Fibroblast of lung (primary cell): ENCODE measurements at regions not wholly inside any gene's neighbourhood (a gene's known extent, or its start where the extent isn't known, plus 50 kb on each side); places are given as distances from the start of the nearest gene placed in this dataset.

Source experiments
- DNase-seq, 2 donors: peaks; one replicate each; pipeline versions ENCODE4 v3.0.0 to v3.0.0-alpha.2; 2010; ENCODE audit warnings: low read depth in 2 of 2
- H2AFZ ChIP-seq: 2 replicates; pipeline ENCODE4 v1.5.1; 2012; ENCODE audit warnings: low read length, control low read depth, inconsistent platforms
- H3K27ac ChIP-seq: 2 replicates; pipeline ENCODE4 v1.5.1; 2011; ENCODE audit warnings: low read length, control low read depth; ENCODE audit not compliant: insufficient read depth
- H3K27me3 ChIP-seq: 2 replicates; pipeline ENCODE4 v1.5.1; 2011; ENCODE audit warnings: mild to moderate bottlenecking, low read length; ENCODE audit not compliant: control insufficient read depth, insufficient read depth
- H3K36me3 ChIP-seq: 2 replicates; pipeline ENCODE4 v1.5.1; 2011; ENCODE audit warnings: low read length; ENCODE audit not compliant: control insufficient read depth, insufficient read depth
- H3K4me1 ChIP-seq: 2 replicates; pipeline ENCODE4 v1.5.1; 2011; ENCODE audit warnings: low read length; ENCODE audit not compliant: control insufficient read depth, insufficient read depth; ENCODE audit errors: extremely low read depth
- H3K4me2 ChIP-seq: 2 replicates; pipeline ENCODE4 v1.5.1; 2011; ENCODE audit warnings: low read length, control low read depth; ENCODE audit not compliant: insufficient read depth; ENCODE audit errors: extremely low read depth
- H3K4me3 ChIP-seq, 4 experiments: fragments of 200-600 bp in 1 of 4; sonication (generic) in 1 of 4; replicated peaks in 1 of 4; 2 replicates each; pipeline ENCODE4 v1.5.1; 2011 to 2016; ENCODE audit warnings: low read length in 4 of 4, low read depth in 3 of 4, mild to moderate bottlenecking in 3 of 4, control low read depth in 2 of 4, inconsistent platforms in 1 of 4, mixed read lengths in 1 of 4; ENCODE audit not compliant: insufficient read depth in 1 of 4; ENCODE audit errors: control extremely low read depth in 1 of 4
- H3K79me2 ChIP-seq: 2 replicates; pipeline ENCODE4 v1.5.1; 2012; ENCODE audit warnings: mild to moderate bottlenecking, low read length, inconsistent platforms; ENCODE audit not compliant: control insufficient read depth, insufficient read depth
- H3K9ac ChIP-seq: 2 replicates; pipeline ENCODE4 v1.5.1; 2011; ENCODE audit warnings: mild to moderate bottlenecking, low read length, control low read depth; ENCODE audit not compliant: insufficient read depth
- H3K9me3 ChIP-seq: 2 replicates; pipeline ENCODE4 v1.5.1; 2012; ENCODE audit warnings: low read depth, low read length; ENCODE audit not compliant: control insufficient read depth, insufficient read depth
- H4K20me1 ChIP-seq: 2 replicates; pipeline ENCODE4 v1.5.1; 2011; ENCODE audit warnings: low read length; ENCODE audit not compliant: control insufficient read depth, insufficient read depth; ENCODE audit errors: extremely low read depth
- EZH2 ChIP-seq: IDR thresholded peaks from 2 replicates; pipeline ENCODE4 v1.5.1; 2012; ENCODE audit warnings: low read length, control low read depth, mild to moderate bottlenecking; ENCODE audit errors: missing control alignments
- TF ChIP-seq, protein P1 (sequence below), 2 donors: IDR thresholded peaks in 1 of 2; conservative IDR thresholded peaks in 1 of 2; 1 replicate in 1 of 2; 2 replicates in 1 of 2; pipeline ENCODE4 v1.5.1; 2011 to 2012; ENCODE audit warnings: low read length in 2 of 2, control low read depth in 1 of 2, inconsistent platforms in 1 of 2, low read depth in 1 of 2, mild to moderate bottlenecking in 1 of 2

DNA sequence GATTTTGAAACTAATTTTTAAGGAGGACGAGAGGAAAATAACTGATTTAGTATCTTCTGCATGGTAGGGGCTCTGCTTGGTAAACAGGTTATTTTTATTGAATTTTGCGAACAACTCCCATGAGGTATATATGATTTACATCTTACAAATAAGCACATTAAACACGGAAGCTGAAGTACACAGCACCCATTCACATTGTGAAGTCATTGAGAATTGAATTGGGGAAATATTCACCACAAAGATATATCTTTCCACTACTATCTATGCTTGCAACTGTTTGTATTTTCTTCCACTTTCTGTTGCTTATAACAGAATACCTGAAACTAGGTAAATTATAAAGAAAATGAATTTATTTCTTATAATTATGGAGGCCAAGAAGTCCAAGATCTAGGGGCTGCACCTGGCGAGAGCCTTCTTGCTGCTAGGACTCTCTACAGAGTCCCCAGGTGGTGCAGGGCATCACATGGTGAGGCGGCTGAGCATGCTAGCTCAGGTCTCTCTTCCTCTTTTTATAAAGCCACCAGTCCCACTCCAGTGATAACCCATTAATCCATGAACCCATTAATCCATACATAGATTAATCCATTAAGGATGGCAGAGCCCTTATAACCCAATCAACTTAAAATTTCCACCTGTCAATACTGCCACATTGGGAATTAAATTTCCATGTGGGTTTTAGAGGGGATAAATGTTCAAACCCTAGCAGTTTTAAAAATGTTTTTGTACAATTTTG is 79.0 kb upstream of the ZNF608 start:
- H2AFZ ChIP-seq: no peak overlapping the region
- no peaks in the 10 kb centered on the region for H3K79me2 ChIP-seq
- no peak overlapping the region for H3K4me3 ChIP-seq
- no peaks in the 10 kb centered on the region for H4K20me1 ChIP-seq
- H3K36me3 ChIP-seq: no peaks in the 10 kb centered on the region
- H3K4me2 ChIP-seq: no peak overlapping the region
- H3K4me1 ChIP-seq: no peaks in the 10 kb centered on the region
- TF ChIP-seq, protein P1, sequence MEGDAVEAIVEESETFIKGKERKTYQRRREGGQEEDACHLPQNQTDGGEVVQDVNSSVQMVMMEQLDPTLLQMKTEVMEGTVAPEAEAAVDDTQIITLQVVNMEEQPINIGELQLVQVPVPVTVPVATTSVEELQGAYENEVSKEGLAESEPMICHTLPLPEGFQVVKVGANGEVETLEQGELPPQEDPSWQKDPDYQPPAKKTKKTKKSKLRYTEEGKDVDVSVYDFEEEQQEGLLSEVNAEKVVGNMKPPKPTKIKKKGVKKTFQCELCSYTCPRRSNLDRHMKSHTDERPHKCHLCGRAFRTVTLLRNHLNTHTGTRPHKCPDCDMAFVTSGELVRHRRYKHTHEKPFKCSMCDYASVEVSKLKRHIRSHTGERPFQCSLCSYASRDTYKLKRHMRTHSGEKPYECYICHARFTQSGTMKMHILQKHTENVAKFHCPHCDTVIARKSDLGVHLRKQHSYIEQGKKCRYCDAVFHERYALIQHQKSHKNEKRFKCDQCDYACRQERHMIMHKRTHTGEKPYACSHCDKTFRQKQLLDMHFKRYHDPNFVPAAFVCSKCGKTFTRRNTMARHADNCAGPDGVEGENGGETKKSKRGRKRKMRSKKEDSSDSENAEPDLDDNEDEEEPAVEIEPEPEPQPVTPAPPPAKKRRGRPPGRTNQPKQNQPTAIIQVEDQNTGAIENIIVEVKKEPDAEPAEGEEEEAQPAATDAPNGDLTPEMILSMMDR (conservative IDR thresholded peaks at IDR 0.05 in 1 of 2, IDR thresholded peaks at IDR 0.05 in 1 of 2; ENCODE audit: low read depth in 1 of 2, low read length in 2 of 2): no peak
- H3K27ac ChIP-seq: no peak overlapping the region
- H3K27me3 ChIP-seq: no peaks in the 10 kb centered on the region
- DNase-seq: no peak
- H3K9me3 ChIP-seq: no peaks in the 10 kb centered on the region
- H3K9ac ChIP-seq: no peak overlapping the region

DNA sequence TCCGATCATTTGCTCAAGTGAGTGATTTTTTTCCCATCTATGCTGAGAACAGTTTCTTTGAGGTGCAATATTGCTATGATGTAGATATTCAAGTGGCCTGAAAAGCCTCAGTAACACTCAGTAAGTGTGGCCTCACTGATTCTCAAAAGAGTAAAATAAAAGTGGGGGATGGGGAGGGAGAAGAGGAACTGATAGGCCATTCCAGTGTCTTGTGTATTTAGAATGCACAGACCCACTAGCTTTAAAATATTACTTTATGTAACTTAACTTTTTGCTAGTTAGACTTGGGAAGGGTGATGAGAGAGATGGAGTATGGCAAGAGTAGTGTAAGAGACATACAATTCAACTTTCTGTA is 79.5 kb upstream of the ZNF608 start:
- no peak for DNase-seq
- H3K4me2 ChIP-seq: no peak overlapping the region
- H3K4me3 ChIP-seq: no peak overlapping the region
- H3K9me3 ChIP-seq: no peaks in the 10 kb centered on the region
- no peaks in the 10 kb centered on the region for H3K36me3 ChIP-seq
- no peak overlapping the region for H3K9ac ChIP-seq
- no peaks in the 10 kb centered on the region for H4K20me1 ChIP-seq
- no peaks in the 10 kb centered on the region for H3K27me3 ChIP-seq
- H3K27ac ChIP-seq: no peak overlapping the region
- H3K79me2 ChIP-seq: no peaks in the 10 kb centered on the region
- no peak overlapping the region for H2AFZ ChIP-seq
- no peaks in the 10 kb centered on the region for H3K4me1 ChIP-seq
- TF ChIP-seq, protein P1 (conservative IDR thresholded peaks at IDR 0.05 in 1 of 2, IDR thresholded peaks at IDR 0.05 in 1 of 2; ENCODE audit: low read depth in 1 of 2, low read length in 2 of 2): no peak
- no peak for TF ChIP-seq EZH2

DNA sequence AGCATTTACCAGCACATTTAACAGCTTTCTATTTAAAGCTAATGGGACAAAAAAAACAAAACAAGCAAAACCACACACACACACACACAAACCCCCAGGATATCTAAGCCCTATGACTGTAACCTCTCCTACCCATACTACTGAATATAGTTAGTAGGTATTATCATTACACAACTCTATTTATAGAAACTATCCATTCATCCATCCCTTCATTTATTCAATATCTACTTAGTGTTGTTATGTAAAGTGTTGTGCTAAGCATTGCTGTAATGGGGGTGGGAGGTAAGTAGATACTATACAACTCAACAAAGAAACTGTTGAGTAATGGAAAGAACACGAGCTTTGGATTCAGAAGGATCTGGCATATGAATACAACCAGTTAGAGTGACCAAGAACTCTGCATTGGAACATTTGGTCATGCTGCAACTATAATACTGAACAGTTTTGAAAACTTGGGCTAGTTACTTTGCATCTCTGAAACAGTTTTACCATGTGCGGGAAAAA is 82.3 kb upstream of the ZNF608 start:
- no peak for DNase-seq
- H3K27me3 ChIP-seq: no peaks in the 10 kb centered on the region

More for the DNA sequence above, 82.3 kb upstream of the ZNF608 start:
- H3K9me3 ChIP-seq: no peaks in the 10 kb centered on the region
- H4K20me1 ChIP-seq: no peaks in the 10 kb centered on the region
- no peak overlapping the region for H2AFZ ChIP-seq
- H3K27ac ChIP-seq: no peak overlapping the region
- TF ChIP-seq EZH2: no peak
- TF ChIP-seq, protein P1 (conservative IDR thresholded peaks at IDR 0.05 in 1 of 2, IDR thresholded peaks at IDR 0.05 in 1 of 2; ENCODE audit: low read depth in 1 of 2, low read length in 2 of 2): no peak
- no peak overlapping the region for H3K4me3 ChIP-seq
- no peaks in the 10 kb centered on the region for H3K4me1 ChIP-seq
- H3K36me3 ChIP-seq: no peaks in the 10 kb centered on the region
- H3K9ac ChIP-seq: no peak overlapping the region
- H3K4me2 ChIP-seq: no peak overlapping the region
- H3K79me2 ChIP-seq: no peaks in the 10 kb centered on the region
